CD4-positive, alpha-beta T cell treated with Interleukin-10 for 1 hour (primary cell): ENCODE measurements at regions not wholly inside any gene's neighbourhood (a gene's known extent, or its start where the extent isn't known, plus 50 kb on each side); places are given as distances from the start of the nearest gene placed in this dataset.

ENCODE experiments used
- DNase-seq: peaks from one replicate; pipeline ENCODE4 v3.0.0-alpha.2; 2020

GRCh38 chr4:161222889-161223288 lies 940.9 kb downstream of the FSTL5 start:
- DNase-seq, result no peak

DNA sequence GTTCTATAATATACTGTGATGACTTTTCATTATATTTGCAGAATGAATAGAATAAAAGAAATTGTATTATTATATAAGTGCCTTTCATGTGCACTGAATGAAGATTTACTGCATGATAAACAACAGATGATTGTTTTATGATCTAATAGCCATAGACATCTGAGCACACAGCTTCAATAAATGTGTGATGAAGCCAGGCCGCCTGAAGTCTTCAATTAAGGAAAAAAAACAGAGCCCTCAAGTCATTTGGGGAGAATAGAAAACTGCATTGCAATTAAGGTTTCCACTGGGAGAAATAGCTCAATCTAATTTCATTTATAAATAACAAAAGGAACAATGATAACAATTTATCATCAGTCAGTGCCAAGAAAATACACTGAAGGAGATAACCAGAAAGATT lies 955.2 kb downstream of the FSTL5 start:
- DNase-seq, result no peak

GRCh38 chr4:161206528-161207080 lies 957.2 kb downstream of the FSTL5 start:
- DNase-seq, result no peak

DNA sequence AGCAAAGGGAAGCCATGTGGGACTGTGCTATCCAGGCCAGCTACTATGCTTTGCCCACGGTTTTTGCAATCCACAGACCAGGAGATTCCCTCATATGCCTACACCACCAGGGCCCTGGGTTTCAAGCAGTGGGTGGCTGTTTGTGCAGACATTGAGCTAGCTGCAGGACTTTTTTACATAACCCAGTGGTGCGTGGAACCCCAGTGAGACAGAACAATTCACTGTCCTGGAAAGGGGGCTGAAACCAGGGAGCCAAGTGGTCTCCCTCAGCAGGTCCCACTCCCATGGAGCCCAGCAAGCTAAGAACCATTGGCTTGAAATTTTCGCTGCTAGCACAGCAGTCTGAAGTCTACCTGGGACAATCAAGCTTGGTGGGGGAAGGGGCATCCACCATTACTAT lies 959.9 kb downstream of the FSTL5 start:
- DNase-seq, result no peak

DNA sequence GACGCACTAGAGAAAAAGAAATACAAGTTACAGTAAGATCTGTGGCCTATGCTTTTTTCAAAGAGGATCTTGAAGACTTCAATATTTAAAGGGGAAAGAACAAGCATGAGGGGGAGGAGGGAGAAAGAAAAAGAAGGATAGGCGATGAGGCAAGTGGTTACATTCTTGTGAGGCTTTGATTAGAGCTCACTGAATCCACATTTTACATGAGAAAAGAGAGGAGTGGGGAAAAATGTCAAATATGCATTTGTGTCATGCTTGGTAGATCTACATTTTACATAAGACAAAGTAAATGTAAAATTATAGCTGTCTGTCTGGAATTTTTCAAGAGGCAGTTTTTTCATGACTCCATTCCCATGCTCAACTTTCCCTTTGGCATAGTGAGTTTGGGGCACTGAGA lies 965.9 kb downstream of the FSTL5 start:
- no peak for DNase-seq

DNA sequence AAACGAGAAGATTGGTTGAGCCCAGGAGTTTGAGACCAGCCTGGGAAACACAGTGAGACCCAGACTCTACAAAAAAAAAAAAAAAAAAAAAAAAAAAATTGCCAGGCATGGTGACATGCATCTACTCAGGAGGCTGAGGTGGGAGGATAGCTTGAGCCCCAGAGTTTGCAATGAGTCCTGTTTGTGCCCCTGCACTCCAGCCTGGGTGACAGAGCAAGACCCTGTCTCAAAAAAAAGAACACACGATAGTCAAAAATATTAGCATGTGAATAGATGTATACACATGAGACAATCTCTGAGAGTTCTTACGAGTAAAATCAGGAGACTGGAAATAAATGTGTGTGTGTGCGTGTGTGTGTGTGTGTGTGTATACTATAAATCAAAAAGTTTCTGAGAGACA lies 966.3 kb downstream of the FSTL5 start:
- DNase-seq, result no peak

- DNase-seq, result no peak
These were observed 974.3 kb downstream of the FSTL5 start for GRCh38 chr4:161189286-161190134.

DNA sequence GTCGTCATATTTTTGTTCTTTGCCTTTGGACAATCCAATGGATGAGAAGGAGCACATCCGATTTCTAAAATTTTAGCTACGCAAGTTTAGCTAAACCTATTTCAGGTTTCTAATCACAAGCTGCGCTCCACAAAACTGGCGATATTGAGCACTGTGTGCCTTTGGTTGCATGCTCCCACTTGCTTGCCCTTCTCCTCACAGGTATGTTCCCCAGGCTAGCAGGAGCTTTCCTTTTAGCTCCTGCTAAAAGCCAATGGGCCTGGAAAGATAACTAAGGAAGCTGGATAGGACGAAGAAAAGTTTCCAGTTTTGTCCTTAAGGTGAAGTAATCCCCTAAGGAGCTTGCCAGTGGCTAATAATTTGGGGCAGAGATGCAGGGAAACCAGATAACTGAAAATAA lies 975.2 kb downstream of the FSTL5 start:
- DNase-seq, result no peak

DNA sequence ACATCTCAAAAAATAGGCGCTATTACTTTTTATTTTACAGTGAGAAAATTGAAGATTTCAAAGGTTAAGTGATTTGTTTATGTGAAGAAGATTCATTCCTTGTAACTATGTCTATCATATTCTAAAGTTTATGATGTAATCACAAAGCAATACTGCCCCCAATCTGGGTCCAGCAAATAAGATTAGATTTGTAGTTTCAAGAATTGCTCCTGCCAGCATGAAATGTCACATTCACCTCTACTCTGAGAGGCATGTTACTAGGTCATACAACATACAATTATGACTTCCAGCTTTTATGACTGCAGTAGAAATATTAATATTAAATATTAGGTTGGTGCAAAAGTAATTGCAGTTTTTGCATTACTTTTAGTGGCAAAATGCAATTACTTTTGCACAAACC lies 976.2 kb downstream of the FSTL5 start:
- DNase-seq, result no peak

DNA sequence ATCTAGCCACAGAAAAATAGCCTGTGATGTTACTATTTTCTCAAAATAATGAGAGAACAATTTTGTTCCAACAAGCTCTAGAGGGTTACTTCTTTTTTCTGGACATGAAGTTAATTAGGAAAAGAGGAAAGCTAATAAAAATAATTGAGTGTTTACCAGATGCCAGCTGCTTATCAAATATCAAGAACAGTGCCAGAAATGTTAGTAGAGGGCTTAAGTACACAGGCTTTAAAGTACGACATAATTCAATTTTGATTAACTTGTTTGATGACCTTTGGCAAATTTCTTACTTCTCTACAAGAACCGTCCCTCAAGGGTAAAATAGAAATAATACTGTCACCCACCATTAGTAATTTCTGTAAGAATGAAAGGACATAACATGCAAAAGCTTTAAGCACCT lies 977.0 kb downstream of the FSTL5 start:
- no peak for DNase-seq

- no peak for DNase-seq
These were observed 977.8 kb downstream of the FSTL5 start for GRCh38 chr4:161186012-161186411.

- no peak for DNase-seq
These were observed 980.1 kb downstream of the FSTL5 start for GRCh38 chr4:161183729-161184128.

- DNase-seq, result no peak
These were observed 980.9 kb downstream of the FSTL5 start for GRCh38 chr4:161182913-161183312.

GRCh38 chr4:161178310-161178709 lies 985.5 kb downstream of the FSTL5 start:
- no peak for DNase-seq

DNA sequence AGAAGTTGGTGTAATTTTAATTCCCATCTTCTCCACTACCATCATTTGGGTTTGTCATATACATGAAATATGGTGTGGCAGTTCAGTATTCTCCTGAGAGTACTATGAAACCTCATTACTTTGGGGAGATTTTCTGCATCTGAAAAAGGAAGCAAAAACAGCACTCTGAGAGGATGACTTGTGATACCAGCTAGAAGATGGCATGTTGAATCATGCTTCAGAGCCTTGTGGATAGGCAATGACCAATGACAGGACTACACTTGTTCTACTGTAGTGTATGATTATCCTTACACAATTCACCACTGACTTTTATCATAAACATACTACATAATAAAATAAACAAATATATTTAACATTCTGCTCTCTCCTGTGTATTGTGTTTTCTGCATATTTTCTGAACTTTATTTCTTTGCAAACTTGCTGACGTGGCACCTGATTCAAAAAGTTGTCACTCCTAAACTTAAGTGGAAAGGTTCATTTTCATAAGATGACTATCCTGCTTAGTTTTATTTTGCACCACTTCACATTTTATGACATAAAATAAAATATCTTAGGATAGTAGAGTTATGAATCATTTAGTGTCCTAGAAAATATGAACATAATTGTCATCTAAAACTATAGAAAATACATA lies 991.3 kb downstream of the FSTL5 start:
- no peak for DNase-seq

GRCh38 chr4:161167539-161167938 lies 996.3 kb downstream of the FSTL5 start:
- DNase-seq, result no peak

DNA sequence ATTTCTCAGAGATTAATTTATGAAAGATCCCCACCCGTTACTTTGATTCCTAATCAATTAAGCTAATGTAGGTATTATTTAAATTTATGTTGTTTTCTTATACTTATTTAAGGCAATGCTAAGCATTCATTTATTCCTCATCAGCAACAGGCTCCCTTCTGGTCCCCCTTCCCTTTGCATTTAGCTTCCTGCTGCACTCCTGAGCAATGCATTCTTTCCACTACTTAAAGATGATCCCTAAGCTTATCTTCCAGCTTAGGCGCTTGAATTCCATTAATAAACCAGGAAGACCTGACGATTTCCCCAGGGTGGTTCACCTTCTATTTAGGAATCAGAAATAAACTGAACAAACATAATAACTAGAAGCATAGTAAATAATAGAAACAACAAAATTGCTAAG lies 1003.1 kb downstream of the FSTL5 start:
- DNase-seq, result no peak

DNA sequence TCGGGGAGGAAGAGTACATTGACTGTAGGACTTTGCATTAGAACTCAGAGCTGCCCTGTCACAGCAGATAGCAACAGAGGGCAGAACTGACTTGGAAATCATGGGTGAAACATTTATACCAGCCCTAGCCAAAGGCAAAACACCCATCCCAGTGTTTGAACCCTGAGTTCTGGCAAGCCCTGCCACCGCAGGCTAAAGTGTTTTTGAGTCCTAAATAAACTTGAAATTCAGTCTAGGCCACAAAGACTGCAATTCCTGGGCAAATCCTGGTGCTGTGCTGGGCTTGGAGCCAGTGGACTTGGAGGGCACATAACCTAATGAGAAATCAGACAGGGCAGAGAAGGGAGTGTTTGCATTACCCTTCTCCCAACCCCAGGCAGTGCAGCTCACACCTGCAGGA lies 1015.7 kb downstream of the FSTL5 start:
- DNase-seq, result no peak

DNA sequence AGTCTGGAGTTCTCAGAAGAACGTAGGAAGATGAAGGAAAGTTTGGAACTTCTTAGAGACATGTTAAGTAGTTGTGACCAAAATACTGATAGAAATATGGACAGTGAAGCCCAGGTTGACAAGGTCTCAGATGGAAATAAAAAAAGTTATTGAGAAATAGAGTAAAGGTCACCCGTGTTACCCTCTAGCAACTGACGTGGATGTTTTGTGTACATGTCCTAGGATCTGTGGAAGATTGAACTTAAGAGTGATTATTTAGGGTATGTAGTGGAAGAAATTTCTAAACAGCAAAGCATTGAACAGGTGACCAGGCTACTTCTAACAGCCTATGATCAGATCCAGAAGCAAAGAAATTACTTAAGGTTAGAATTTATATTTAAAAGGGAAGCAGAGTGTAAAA lies 1020.4 kb downstream of the FSTL5 start:
- no peak for DNase-seq

GRCh38 chr4:161134795-161135194 lies 1029.0 kb downstream of the FSTL5 start:
- no peak for DNase-seq

- no peak for DNase-seq
These were observed 1030.1 kb downstream of the FSTL5 start for GRCh38 chr4:161133586-161134276.

DNA sequence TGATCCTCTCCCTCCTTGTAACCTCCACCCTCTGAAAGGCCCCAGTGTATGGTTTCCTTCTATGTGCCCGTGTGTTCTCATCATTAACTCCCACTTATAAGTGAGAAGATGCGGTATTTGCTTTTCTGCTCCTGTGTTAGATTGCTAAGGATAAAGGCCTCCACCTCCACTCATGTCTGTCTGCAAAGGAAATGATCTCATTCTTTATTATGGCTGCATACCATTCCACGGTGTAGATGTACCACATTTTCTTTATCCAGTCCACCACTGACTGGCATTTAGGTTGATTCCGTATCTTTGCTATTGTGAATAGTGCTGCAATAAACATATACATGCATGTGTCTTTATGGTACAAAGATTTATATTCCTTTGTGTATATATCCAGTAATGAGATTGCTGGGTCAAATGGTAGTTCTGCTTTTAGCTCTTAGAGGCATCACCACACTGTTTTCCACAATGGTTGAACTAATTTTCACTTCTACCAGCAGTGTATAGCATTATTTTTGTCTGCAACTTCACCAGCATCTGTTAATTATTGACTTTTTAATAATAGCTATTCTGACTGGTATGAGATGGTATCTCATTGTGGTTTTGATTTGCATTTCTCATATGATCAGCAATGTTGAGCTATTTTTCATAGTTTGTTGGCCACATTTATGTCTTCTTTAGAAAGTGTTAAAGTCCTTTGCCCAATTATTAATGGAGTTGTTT lies 1030.9 kb downstream of the FSTL5 start:
- DNase-seq, result no peak

DNA sequence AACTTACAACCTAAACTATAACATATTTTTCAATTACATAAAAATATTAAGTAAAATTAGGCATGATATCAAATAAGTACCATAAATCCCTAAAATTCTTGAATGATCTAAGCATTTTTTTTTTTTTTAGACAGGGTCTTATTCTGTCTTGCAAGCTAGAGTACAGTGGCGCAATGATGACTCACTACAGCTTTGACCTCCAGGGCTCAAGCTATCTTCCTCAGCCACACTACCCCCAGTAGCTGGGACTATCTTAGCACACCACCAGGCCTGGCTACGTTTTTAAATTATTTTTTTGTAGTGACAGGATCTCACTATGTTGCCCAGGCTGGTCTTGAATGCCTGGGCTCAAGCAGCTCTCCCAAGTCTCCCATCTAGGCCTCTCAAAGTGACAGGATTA lies 1042.3 kb downstream of the FSTL5 start:
- no peak for DNase-seq
